SK-N-SH (cell line): ENCODE measurements at regions not wholly inside any gene's neighbourhood (a gene's known extent, or its start where the extent isn't known, plus 50 kb on each side); places are given as distances from the start of the nearest gene placed in this dataset.

Source experiments
- CTCF ChIA-PET: fragments of 300-600, 350-600 bp; formaldehyde crosslinking; extraction: SDS; loops from one replicate; lab custom pipeline; 2021; lab: Yijun Ruan, JAX
- POLR2A ChIA-PET: fragments of 350-600 bp; sonication (Branson Sonifier 250); formaldehyde crosslinking; extraction: SDS; loops from one replicate; lab custom pipeline; 2020; ENCODE audit warnings: antibody characterized with exemption, inconsistent platforms; lab: Yijun Ruan, JAX
- DNase-seq: peaks from one replicate; pipeline ENCODE4 v3.0.0; 2012
- H2AFZ ChIP-seq: fragments of 200-600 bp; sonication (generic); 2 replicates; pipeline ENCODE4 v1.8.1; 2016; ENCODE audit warnings: antibody characterized with exemption, mild to moderate bottlenecking, low read depth
- H3F3A ChIP-seq: fragments of 200-600 bp; sonication (generic); replicated peaks from 2 replicates; pipeline ENCODE3; 2016; ENCODE audit warnings: antibody characterized with exemption, mild to moderate bottlenecking; ENCODE audit not compliant: insufficient read depth
- H3K27ac ChIP-seq, 2 experiments: fragments of 200-500 bp in 1 of 2; fragments of 200-600 bp in 1 of 2; sonication (Bioruptor generic) in 1 of 2; sonication (generic), shearing (Covaris generic) in 1 of 2; 2 replicates each; pipeline versions ENCODE4 v1.5.1 to v1.6.1; 2014 to 2016; ENCODE audit warnings: low read depth in 2 of 2, inconsistent platforms in 1 of 2, low read length in 1 of 2, mild to moderate bottlenecking in 1 of 2, mixed read lengths in 1 of 2
- H3K27me3 ChIP-seq: fragments of 200-600 bp; sonication (generic), shearing (Covaris generic); 2 replicates; pipeline ENCODE4 v1.6.1; 2016; ENCODE audit warnings: mixed run types; ENCODE audit not compliant: insufficient read depth
- H3K36me3 ChIP-seq, 2 experiments: fragments of 200-500 bp in 1 of 2; fragments of 200-600 bp in 1 of 2; sonication (Bioruptor generic) in 1 of 2; sonication (generic) in 1 of 2; replicated peaks in 1 of 2; 2 replicates each; pipeline versions ENCODE3 to v1.5.1; 2014 to 2016; ENCODE audit warnings: low read length in 1 of 2, mild to moderate bottlenecking in 1 of 2; ENCODE audit not compliant: insufficient read depth in 2 of 2, control insufficient read depth in 1 of 2
- H3K4me1 ChIP-seq, 2 experiments: fragments of 200-500 bp in 1 of 2; fragments of 200-600 bp in 1 of 2; sonication (Bioruptor generic) in 1 of 2; sonication (generic), shearing (Covaris generic) in 1 of 2; 2 replicates each; pipeline versions ENCODE4 v1.5.1 to v1.6.1; 2014 to 2016; ENCODE audit warnings: low read depth in 1 of 2, low read length in 1 of 2, mixed run types in 1 of 2; ENCODE audit not compliant: insufficient read depth in 2 of 2, control insufficient read depth in 1 of 2
- H3K4me2 ChIP-seq: fragments of 200-600 bp; sonication (generic), shearing (Covaris generic); 2 replicates; pipeline ENCODE4 v1.6.1; 2017; ENCODE audit warnings: mixed run types
- H3K4me3 ChIP-seq, 2 experiments: fragments of 200-500 bp in 1 of 2; fragments of 200-600 bp in 1 of 2; sonication (Bioruptor generic) in 1 of 2; sonication (generic), shearing (Covaris generic) in 1 of 2; 2 replicates each; pipeline versions ENCODE4 v1.5.1 to v1.8.1; 2014 to 2016; ENCODE audit warnings: low read depth in 2 of 2, inconsistent platforms in 1 of 2, low read length in 1 of 2, mild to moderate bottlenecking in 1 of 2, mixed read lengths in 1 of 2, moderate library complexity in 1 of 2
- H3K79me2 ChIP-seq: fragments of 200-600 bp; sonication (generic); 2 replicates; pipeline ENCODE4 v1.8.1; 2017; ENCODE audit warnings: mild to moderate bottlenecking; ENCODE audit not compliant: insufficient read depth
- H3K9ac ChIP-seq: fragments of 200-600 bp; sonication (generic); 2 replicates; pipeline ENCODE4 v1.6.1; 2017; ENCODE audit warnings: mixed run types
- H3K9me2 ChIP-seq: fragments of 200-600 bp; sonication (generic); 2 replicates; pipeline ENCODE4 v1.6.1; 2017; ENCODE audit warnings: mixed run types
- H3K9me3 ChIP-seq: fragments of 200-600 bp; sonication (generic); 2 replicates; pipeline ENCODE4 v1.6.1; 2017; ENCODE audit warnings: mixed run types, mild to moderate bottlenecking, moderate library complexity
- H4K20me1 ChIP-seq: fragments of 200-600 bp; sonication (generic); 2 replicates; pipeline ENCODE4 v1.6.1; 2017; ENCODE audit warnings: mild to moderate bottlenecking, mixed run types; ENCODE audit not compliant: insufficient read depth
- CTCF ChIP-seq: fragments of 200-600 bp; sonication (generic); IDR thresholded peaks from 2 replicates; pipeline ENCODE4 v1.6.1; 2017; ENCODE audit warnings: antibody characterized with exemption, mild to moderate bottlenecking, moderate library complexity
- ELF1 ChIP-seq: IDR thresholded peaks from 2 replicates; pipeline ENCODE4 v1.4.0; 2012
- EP300 ChIP-seq, 2 experiments: IDR thresholded peaks; 2 replicates each; pipeline versions ENCODE4 v1.4.0 to v1.6.1; 2012; ENCODE audit warnings: borderline replicate concordance in 1 of 2, low read depth in 1 of 2, low read length in 1 of 2
- EZH2phosphoT487 ChIP-seq: fragments of 200-600 bp; sonication (generic); IDR thresholded peaks from 2 replicates; pipeline ENCODE4 v1.6.1; 2017; ENCODE audit warnings: low read depth, mixed run types, mild to moderate bottlenecking, antibody characterized with exemption, moderate library complexity, borderline replicate concordance
- FOSL2 ChIP-seq: IDR thresholded peaks from 2 replicates; pipeline ENCODE4 v1.4.0; 2012; ENCODE audit warnings: low read depth, mild to moderate bottlenecking, moderate library complexity, borderline replicate concordance
- FOXM1 ChIP-seq: IDR thresholded peaks from 2 replicates; pipeline ENCODE4 v1.4.0; 2012; ENCODE audit warnings: low read depth, mild to moderate bottlenecking
- GABPA ChIP-seq: IDR thresholded peaks from 2 replicates; pipeline ENCODE4 v1.4.0; 2012; ENCODE audit warnings: low read depth, mild to moderate bottlenecking
- MEF2A ChIP-seq: IDR thresholded peaks from 2 replicates; pipeline ENCODE4 v1.4.0; 2012; ENCODE audit warnings: low read depth, borderline replicate concordance
- MXI1 ChIP-seq: IDR thresholded peaks from 2 replicates; pipeline ENCODE4 v1.6.1; 2012; ENCODE audit warnings: mild to moderate bottlenecking, low read depth, low read length, improper control_type of control experiment
- PBX3 ChIP-seq: IDR thresholded peaks from 2 replicates; pipeline ENCODE4; 2012
- POLR2AphosphoS5 ChIP-seq: IDR thresholded peaks from 2 replicates; pipeline ENCODE4 v1.6.1; 2012; ENCODE audit warnings: low read depth, low read length
- RCOR1 ChIP-seq: fragments of 150-350 bp; IDR thresholded peaks from 2 replicates; pipeline ENCODE4 v1.6.1; 2017; ENCODE audit warnings: antibody characterized with exemption, low read length
- REST ChIP-seq: IDR thresholded peaks from 2 replicates; pipeline ENCODE4 v1.6.1; 2012; ENCODE audit warnings: mild to moderate bottlenecking, low read depth, low read length, moderate library complexity
- RXRA ChIP-seq: IDR thresholded peaks from 2 replicates; pipeline ENCODE4 v1.4.0; 2012; ENCODE audit warnings: low read depth, mild to moderate bottlenecking, borderline replicate concordance
- TAF1 ChIP-seq: IDR thresholded peaks from 2 replicates; pipeline ENCODE4 v1.6.1; 2012; ENCODE audit warnings: low read depth, mild to moderate bottlenecking, low read length, moderate library complexity, borderline replicate concordance
- TCF12 ChIP-seq: IDR thresholded peaks from 2 replicates; pipeline ENCODE4 v1.4.0; 2012
- USF1 ChIP-seq: IDR thresholded peaks from 2 replicates; pipeline ENCODE4 v1.4.0; 2012; ENCODE audit warnings: low read depth, borderline replicate concordance
- YY1 ChIP-seq: IDR thresholded peaks from 2 replicates; pipeline ENCODE4 v1.4.0; 2012; ENCODE audit warnings: low read depth, mild to moderate bottlenecking
- ZBTB33 ChIP-seq: IDR thresholded peaks from 2 replicates; pipeline ENCODE4 v1.4.0; 2012; ENCODE audit warnings: low read depth, borderline replicate concordance
- WGBS: methylation state at CpG from one replicate; pipeline ENCODE4 v1.1.6; 2017; ENCODE audit warnings: low lambda C conversion rate; 5-methylcytosine and 5-hydroxymethylcytosine counted together

GRCh38 chr13:79862515-79862914, 381.6 kb downstream of the NDFIP2 start:
- Histone ChIP-seq H4K20me1 (no peaks in the 10 kb centered on the region), H3K27me3 (no peaks in the 10 kb centered on the region), H3K9me2 (no peaks in the 10 kb centered on the region), H3F3A (no peaks in the 10 kb centered on the region), H3K4me2 (no peak overlapping the region), H3K4me3 (no peak overlapping the region), H3K36me3 (no peaks in the 10 kb centered on the region), H3K9ac (no peak overlapping the region), H3K27ac (no peak overlapping the region), H3K4me1 (no peaks in the 10 kb centered on the region), H3K79me2 (no peaks in the 10 kb centered on the region), H3K9me3 (no peaks in the 10 kb centered on the region), H2AFZ (no peak overlapping the region)
- TF ChIP-seq MEF2A = no peak
- TF ChIP-seq ELF1 = no peak
- TF ChIP-seq CTCF = no peak
- TF ChIP-seq REST = no peak
- no peak for TF ChIP-seq RCOR1
- TF ChIP-seq TAF1 = no peak
- POLR2A ChIA-PET = no interaction called here
- WGBS = 84% methylated on average over 2 of the region's 2 CpGs
- CTCF ChIA-PET = interaction anchor here (0.7 kb wide), 1 partner anchor 94 kb away, joined by 4 read pairs; no protein-coding TSS in a partner anchor
- no peak for DNase-seq

GRCh38 chr13:79861731-79862130, 380.8 kb downstream of the NDFIP2 start:
- POLR2A ChIA-PET = no interaction called here
- Histone ChIP-seq H3K79me2 (no peaks in the 10 kb centered on the region), H4K20me1 (no peaks in the 10 kb centered on the region), H2AFZ (no peak overlapping the region), H3K27me3 (no peaks in the 10 kb centered on the region), H3K9me2 (no peaks in the 10 kb centered on the region), H3K27ac (no peak overlapping the region), H3K4me1 (no peaks in the 10 kb centered on the region), H3K4me3 (no peak overlapping the region), H3K9me3 (no peaks in the 10 kb centered on the region), H3K36me3 (no peaks in the 10 kb centered on the region), H3F3A (no peaks in the 10 kb centered on the region), H3K4me2 (no peak overlapping the region), H3K9ac (no peak overlapping the region)
- WGBS = over 99% methylated on average over 7 of the region's 7 CpGs
- DNase-seq = no peak
- CTCF ChIA-PET = interaction anchor here (1.0 kb wide), 1 partner anchor 10 kb away, joined by 3 read pairs; no protein-coding TSS in a partner anchor
- TF ChIP-seq FOSL2 (no peak), EP300 (IDR thresholded peaks at IDR 0.05; ENCODE audit: borderline replicate concordance in 1 of 2, low read depth in 1 of 2, low read length in 1 of 2) (no peak), FOXM1 (no peak), USF1 (no peak), RXRA (no peak), TCF12 (no peak), EZH2phosphoT487 (no peak), MXI1 (no peak), POLR2AphosphoS5 (no peak), MEF2A (no peak), ZBTB33 (no peak), ELF1 (no peak), PBX3 (no peak), GABPA (no peak), YY1 (no peak)
